ENCODE measurements at regions not wholly inside any gene's neighbourhood (a gene's known extent, or its start where the extent isn't known, plus 50 kb on each side); places are given as distances from the start of the nearest gene placed in this dataset.

DNA sequence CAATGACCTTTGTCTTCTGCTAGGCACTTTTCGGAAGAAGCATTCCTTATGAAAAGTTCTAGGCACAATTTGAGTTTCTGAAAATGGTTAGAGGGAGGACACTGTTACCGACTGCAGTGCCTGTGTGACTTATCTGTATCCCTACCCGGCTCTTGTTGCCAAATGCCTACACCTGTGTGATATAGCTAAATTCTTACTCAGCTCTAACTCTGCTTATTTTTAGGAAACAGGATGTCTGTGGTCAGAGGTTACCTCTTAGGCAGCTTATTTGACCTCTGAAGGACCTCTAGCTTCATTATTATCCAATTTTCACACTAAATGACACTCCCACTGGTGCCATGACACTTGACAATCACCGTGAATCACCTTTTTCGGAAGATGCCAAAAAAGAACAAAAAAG is 561.1 kb upstream of the SMIM31 start:
- Mint-ChIP-seq H3K27me3 (ENCODE audit: low read depth in 2 of 2) (no peaks in the 10 kb centered on the region), H3K36me3 (no peaks in the 10 kb centered on the region), H3K4me1 (no peaks in the 10 kb centered on the region), H3K4me3 (no peak overlapping the region), H3K27ac (no peak overlapping the region), H3K9me3 (peaks cover 3 to 8% of the 10 kb centered on the region in 2 donors)
- TF ChIP-seq, protein P1, sequence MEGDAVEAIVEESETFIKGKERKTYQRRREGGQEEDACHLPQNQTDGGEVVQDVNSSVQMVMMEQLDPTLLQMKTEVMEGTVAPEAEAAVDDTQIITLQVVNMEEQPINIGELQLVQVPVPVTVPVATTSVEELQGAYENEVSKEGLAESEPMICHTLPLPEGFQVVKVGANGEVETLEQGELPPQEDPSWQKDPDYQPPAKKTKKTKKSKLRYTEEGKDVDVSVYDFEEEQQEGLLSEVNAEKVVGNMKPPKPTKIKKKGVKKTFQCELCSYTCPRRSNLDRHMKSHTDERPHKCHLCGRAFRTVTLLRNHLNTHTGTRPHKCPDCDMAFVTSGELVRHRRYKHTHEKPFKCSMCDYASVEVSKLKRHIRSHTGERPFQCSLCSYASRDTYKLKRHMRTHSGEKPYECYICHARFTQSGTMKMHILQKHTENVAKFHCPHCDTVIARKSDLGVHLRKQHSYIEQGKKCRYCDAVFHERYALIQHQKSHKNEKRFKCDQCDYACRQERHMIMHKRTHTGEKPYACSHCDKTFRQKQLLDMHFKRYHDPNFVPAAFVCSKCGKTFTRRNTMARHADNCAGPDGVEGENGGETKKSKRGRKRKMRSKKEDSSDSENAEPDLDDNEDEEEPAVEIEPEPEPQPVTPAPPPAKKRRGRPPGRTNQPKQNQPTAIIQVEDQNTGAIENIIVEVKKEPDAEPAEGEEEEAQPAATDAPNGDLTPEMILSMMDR (IDR thresholded peaks at IDR 0.05): no peak
- no peaks in the 10 kb centered on the region for H3K36me3 ChIP-seq (ENCODE audit: control insufficient read depth, insufficient read depth, low read length)
- no peak overlapping the region for H3K4me3 ChIP-seq (ENCODE audit: low read length)
- H3K27me3 ChIP-seq (ENCODE audit: control insufficient read depth, insufficient read depth, low read length): no peaks in the 10 kb centered on the region
- no peak overlapping the region for H3K27ac ChIP-seq (ENCODE audit: low read length)
- H3K4me1 ChIP-seq (ENCODE audit: control insufficient read depth, insufficient read depth, low read length): no peaks in the 10 kb centered on the region
- DNase-seq (no peak), ATAC-seq (no peak)
- intact Hi-C loops (cut with micrococcal nuclease): no loop called here
- no peaks in the 10 kb centered on the region for H3K9me3 ChIP-seq (ENCODE audit: control insufficient read depth, insufficient read depth, low read length)
- WGBS (ENCODE audit: insufficient coverage): 85% methylated on average over 5 of the region's 5 CpGs

DNA sequence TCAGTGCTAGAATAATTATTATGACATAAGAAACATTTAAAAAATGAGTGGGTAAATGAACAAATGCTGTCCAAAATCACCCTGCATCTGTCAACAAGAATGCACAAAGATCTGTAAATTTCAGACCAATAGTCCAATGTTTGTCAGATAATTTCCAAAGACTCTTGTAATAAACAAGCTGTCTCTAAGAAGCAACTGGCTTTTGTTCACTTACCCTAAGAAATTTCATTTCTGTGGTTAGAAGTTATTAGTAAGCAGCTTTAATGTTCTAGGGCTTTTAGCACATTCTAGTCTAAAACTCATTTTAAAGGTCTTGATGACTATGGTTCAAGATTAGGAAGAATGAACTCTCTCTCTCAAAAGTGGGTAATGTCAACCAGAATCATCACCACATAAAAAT is 560.3 kb upstream of the SMIM31 start:
- H3K27ac Mint-ChIP-seq: no peak overlapping the region
- Histone ChIP-seq H3K4me1 (ENCODE audit: control insufficient read depth, insufficient read depth, low read length) (no peaks in the 10 kb centered on the region), H3K9me3 (ENCODE audit: control insufficient read depth, insufficient read depth, low read length) (no peaks in the 10 kb centered on the region), H3K27me3 (ENCODE audit: control insufficient read depth, insufficient read depth, low read length) (no peaks in the 10 kb centered on the region), H3K36me3 (ENCODE audit: control insufficient read depth, insufficient read depth, low read length) (no peaks in the 10 kb centered on the region), H3K27ac (ENCODE audit: low read length) (no peak overlapping the region), H3K4me3 (ENCODE audit: low read length) (no peak overlapping the region)
- ATAC-seq: no peak
- no peak for DNase-seq
- H3K4me3 Mint-ChIP-seq: no peak overlapping the region
- no peaks in the 10 kb centered on the region for H3K36me3 Mint-ChIP-seq
- TF ChIP-seq, protein P1 (IDR thresholded peaks at IDR 0.05): no peak
- H3K9me3 Mint-ChIP-seq: peaks cover 7 to 8% of the 10 kb centered on the region in 2 donors
- H3K27me3 Mint-ChIP-seq (ENCODE audit: low read depth in 2 of 2): no peaks in the 10 kb centered on the region
- intact Hi-C loops (cut with micrococcal nuclease): no loop called here
- no peaks in the 10 kb centered on the region for H3K4me1 Mint-ChIP-seq

DNA sequence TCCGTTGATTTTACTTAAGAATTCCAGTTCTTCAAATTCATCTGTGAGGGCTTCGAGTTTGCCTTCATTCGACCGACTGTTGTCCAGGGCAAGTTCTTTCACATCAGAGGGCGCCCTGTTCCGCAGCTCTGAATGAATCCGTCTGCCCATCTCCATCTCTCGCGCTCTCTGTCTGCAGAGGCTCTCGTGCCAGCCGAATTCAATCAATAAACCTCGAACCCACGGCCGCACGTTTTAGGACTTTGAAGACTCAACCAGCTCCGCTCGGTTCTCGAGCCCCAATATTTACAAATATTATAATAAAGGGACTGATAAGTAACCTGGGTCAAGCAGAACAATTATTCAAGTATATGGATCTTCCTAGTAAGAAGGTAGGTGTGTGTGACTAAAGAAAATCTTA is 556.4 kb upstream of the SMIM31 start:
- Histone ChIP-seq H3K27ac (ENCODE audit: low read length) (no peak overlapping the region), H3K9me3 (ENCODE audit: control insufficient read depth, insufficient read depth, low read length) (no peaks in the 10 kb centered on the region), H3K27me3 (ENCODE audit: control insufficient read depth, insufficient read depth, low read length) (no peaks in the 10 kb centered on the region), H3K4me3 (ENCODE audit: low read length) (no peak overlapping the region), H3K36me3 (ENCODE audit: control insufficient read depth, insufficient read depth, low read length) (no peaks in the 10 kb centered on the region), H3K4me1 (ENCODE audit: control insufficient read depth, insufficient read depth, low read length) (no peaks in the 10 kb centered on the region)
- intact Hi-C loops (cut with micrococcal nuclease): no loop called here
- Mint-ChIP-seq H3K4me1 (no peaks in the 10 kb centered on the region), H3K4me3 (no peak overlapping the region), H3K27ac (no peak overlapping the region), H3K27me3 (ENCODE audit: low read depth in 2 of 2) (no peaks in the 10 kb centered on the region), H3K9me3 (peaks cover 10 to 16% of the 10 kb centered on the region in 2 donors), H3K36me3 (no peaks in the 10 kb centered on the region)
- 91% methylated on average over 15 of the region's 18 CpGs for WGBS (ENCODE audit: insufficient coverage)
- no peak for ATAC-seq
- no peak for DNase-seq
- TF ChIP-seq, protein P1 (IDR thresholded peaks at IDR 0.05): no peak

DNA sequence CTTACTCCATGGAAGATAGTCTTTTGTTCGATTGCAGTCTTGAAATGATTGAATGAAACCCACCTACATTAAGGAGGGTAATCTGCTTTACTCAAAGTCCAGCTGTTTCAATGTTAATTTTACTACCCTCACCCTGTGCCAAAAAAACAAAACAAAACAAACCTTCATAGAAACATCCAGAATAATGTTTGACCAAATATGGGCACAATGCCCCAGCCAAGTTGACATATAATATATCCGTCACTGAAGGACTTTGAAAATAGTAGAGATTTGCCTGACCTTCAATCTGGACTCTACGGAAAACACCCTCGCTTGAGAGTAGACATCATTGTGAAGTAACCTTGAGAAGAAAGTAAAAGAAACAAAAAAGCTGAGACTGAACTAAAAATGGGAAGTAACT is 550.5 kb upstream of the SMIM31 start:
- TF ChIP-seq, protein P1 (IDR thresholded peaks at IDR 0.05): no peak
- ATAC-seq: no peak
- 88% methylated on average over 3 of the region's 4 CpGs for WGBS (ENCODE audit: insufficient coverage)
- Histone ChIP-seq H3K9me3 (ENCODE audit: control insufficient read depth, insufficient read depth, low read length) (no peaks in the 10 kb centered on the region), H3K36me3 (ENCODE audit: control insufficient read depth, insufficient read depth, low read length) (no peaks in the 10 kb centered on the region), H3K4me3 (ENCODE audit: low read length) (no peak overlapping the region), H3K27me3 (ENCODE audit: control insufficient read depth, insufficient read depth, low read length) (no peaks in the 10 kb centered on the region), H3K27ac (ENCODE audit: low read length) (no peak overlapping the region), H3K4me1 (ENCODE audit: control insufficient read depth, insufficient read depth, low read length) (no peaks in the 10 kb centered on the region)
- Mint-ChIP-seq H3K4me3 (no peak overlapping the region), H3K27ac (no peak overlapping the region), H3K36me3 (no peaks in the 10 kb centered on the region), H3K9me3 (peaks cover 6 to 13% of the 10 kb centered on the region in 2 donors), H3K27me3 (ENCODE audit: low read depth in 2 of 2) (no peaks in the 10 kb centered on the region), H3K4me1 (no peaks in the 10 kb centered on the region)
- intact Hi-C loops (cut with micrococcal nuclease): no loop called here
- DNase-seq: no peak

Data from natural killer cell (primary cell).